ENCODE measurements at regions not wholly inside any gene's neighbourhood (a gene's known extent, or its start where the extent isn't known, plus 50 kb on each side); places are given as distances from the start of the nearest gene placed in this dataset.

DNA sequence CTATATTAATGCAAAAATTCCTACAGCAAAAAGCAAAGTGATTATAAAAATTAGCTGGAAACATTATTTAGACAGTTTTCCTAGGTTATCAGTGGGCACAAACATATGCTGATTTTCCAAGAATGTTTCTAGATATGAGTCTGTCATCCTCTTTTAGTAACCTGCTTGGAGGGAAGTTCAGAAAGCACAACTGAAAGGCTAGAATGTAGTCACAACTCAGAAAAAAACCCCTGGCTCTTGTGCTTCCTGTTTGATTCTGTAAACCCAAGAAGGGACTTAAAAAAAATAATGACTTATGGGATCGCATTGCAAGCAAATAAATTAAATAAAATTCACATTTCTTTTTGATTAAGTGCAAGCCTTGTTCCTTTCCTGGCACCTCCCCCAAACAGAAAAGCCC is 708.4 kb upstream of the EPHA7 start:
- TF ChIP-seq, protein P1, sequence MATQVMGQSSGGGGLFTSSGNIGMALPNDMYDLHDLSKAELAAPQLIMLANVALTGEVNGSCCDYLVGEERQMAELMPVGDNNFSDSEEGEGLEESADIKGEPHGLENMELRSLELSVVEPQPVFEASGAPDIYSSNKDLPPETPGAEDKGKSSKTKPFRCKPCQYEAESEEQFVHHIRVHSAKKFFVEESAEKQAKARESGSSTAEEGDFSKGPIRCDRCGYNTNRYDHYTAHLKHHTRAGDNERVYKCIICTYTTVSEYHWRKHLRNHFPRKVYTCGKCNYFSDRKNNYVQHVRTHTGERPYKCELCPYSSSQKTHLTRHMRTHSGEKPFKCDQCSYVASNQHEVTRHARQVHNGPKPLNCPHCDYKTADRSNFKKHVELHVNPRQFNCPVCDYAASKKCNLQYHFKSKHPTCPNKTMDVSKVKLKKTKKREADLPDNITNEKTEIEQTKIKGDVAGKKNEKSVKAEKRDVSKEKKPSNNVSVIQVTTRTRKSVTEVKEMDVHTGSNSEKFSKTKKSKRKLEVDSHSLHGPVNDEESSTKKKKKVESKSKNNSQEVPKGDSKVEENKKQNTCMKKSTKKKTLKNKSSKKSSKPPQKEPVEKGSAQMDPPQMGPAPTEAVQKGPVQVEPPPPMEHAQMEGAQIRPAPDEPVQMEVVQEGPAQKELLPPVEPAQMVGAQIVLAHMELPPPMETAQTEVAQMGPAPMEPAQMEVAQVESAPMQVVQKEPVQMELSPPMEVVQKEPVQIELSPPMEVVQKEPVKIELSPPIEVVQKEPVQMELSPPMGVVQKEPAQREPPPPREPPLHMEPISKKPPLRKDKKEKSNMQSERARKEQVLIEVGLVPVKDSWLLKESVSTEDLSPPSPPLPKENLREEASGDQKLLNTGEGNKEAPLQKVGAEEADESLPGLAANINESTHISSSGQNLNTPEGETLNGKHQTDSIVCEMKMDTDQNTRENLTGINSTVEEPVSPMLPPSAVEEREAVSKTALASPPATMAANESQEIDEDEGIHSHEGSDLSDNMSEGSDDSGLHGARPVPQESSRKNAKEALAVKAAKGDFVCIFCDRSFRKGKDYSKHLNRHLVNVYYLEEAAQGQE (IDR thresholded peaks at IDR 0.05; ENCODE audit: insufficient read depth in 1 of 2, low read depth in 2 of 2, low read length in 1 of 2): no peak
- TF ChIP-seq POLR2AphosphoS5 (IDR thresholded peaks at IDR 0.05; ENCODE audit: low read depth, low read length): no peak
- TF ChIP-seq, protein P2, sequence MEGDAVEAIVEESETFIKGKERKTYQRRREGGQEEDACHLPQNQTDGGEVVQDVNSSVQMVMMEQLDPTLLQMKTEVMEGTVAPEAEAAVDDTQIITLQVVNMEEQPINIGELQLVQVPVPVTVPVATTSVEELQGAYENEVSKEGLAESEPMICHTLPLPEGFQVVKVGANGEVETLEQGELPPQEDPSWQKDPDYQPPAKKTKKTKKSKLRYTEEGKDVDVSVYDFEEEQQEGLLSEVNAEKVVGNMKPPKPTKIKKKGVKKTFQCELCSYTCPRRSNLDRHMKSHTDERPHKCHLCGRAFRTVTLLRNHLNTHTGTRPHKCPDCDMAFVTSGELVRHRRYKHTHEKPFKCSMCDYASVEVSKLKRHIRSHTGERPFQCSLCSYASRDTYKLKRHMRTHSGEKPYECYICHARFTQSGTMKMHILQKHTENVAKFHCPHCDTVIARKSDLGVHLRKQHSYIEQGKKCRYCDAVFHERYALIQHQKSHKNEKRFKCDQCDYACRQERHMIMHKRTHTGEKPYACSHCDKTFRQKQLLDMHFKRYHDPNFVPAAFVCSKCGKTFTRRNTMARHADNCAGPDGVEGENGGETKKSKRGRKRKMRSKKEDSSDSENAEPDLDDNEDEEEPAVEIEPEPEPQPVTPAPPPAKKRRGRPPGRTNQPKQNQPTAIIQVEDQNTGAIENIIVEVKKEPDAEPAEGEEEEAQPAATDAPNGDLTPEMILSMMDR (IDR thresholded peaks at IDR 0.05): no peak
- no peak for TF ChIP-seq TCF7L2 (IDR thresholded peaks at IDR 0.05; ENCODE audit: low read depth, low read length)
- TF ChIP-seq SIN3A (IDR thresholded peaks at IDR 0.05; ENCODE audit: borderline replicate concordance, insufficient read depth, low read depth, low read length): no peak
- no peak overlapping the region for H3K27ac ChIP-seq (ENCODE audit: low read length)
- no peak overlapping the region for H3K4me3 ChIP-seq (ENCODE audit: low read depth in 2 of 2, low read length in 2 of 2)
- H3K9me3 ChIP-seq (ENCODE audit: control insufficient read depth, insufficient read depth, low read depth, low read length): no peaks in the 10 kb centered on the region
- H3K4me1 ChIP-seq (ENCODE audit: control insufficient read depth, insufficient read depth, low read length): peaks cover 6% of the 10 kb centered on the region; the same call in 1 of the 2 replicates
- in situ Hi-C loops (cut with HindIII; ENCODE audit: low pct_unique_long_range_greater_than_20kb, low sequenced_read_pairs) (no loop called here), intact Hi-C loops (cut with micrococcal nuclease; ENCODE audit: unreplicated experiment) (no loop called here)
- ChIA-PET POLR2A (no interaction called here), CTCF (no interaction called here)
- BruUV-seq (replicated peaks): no TSS peak
- H3K36me3 ChIP-seq (ENCODE audit: control insufficient read depth, insufficient read depth, low read length): no peaks in the 10 kb centered on the region
- H3K27me3 ChIP-seq (ENCODE audit: control insufficient read depth, insufficient read depth, low read length): no peaks in the 10 kb centered on the region
- DNase-seq (ENCODE audit: low read depth, low spot score): no peak
- ATAC-seq: no peak

DNA sequence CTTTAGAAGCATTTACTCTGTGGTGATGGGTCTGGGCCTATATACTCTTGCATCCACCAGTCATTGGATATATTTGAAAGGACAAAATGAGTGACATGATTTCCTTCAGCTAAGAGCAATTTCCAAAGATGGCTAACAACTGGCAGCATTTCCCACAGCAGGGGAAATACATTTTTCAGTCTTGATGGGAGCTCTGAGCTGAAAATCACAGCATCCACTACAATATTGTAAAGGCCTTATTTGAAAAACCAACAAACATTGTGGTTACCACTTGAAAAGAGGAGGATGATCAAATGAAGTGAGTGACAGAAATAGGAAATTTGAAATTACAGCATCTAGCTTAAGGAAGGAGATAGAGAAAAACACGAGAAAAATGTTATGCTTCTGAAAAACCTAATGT is 705.0 kb upstream of the EPHA7 start:
- BruUV-seq (replicated peaks): no TSS peak
- DNase-seq (ENCODE audit: low read depth, low spot score): no peak
- Histone ChIP-seq H3K27ac (ENCODE audit: low read length) (no peak overlapping the region), H3K4me1 (ENCODE audit: control insufficient read depth, insufficient read depth, low read length) (no peaks in the 10 kb centered on the region), H3K27me3 (ENCODE audit: control insufficient read depth, insufficient read depth, low read length) (no peaks in the 10 kb centered on the region), H3K4me3 (ENCODE audit: low read depth in 2 of 2, low read length in 2 of 2) (no peak overlapping the region), H3K9me3 (ENCODE audit: control insufficient read depth, insufficient read depth, low read depth, low read length) (no peaks in the 10 kb centered on the region), H3K36me3 (ENCODE audit: control insufficient read depth, insufficient read depth, low read length) (no peaks in the 10 kb centered on the region)
- TF ChIP-seq, protein P1 (IDR thresholded peaks at IDR 0.05; ENCODE audit: insufficient read depth in 1 of 2, low read depth in 2 of 2, low read length in 1 of 2): no peak
- TF ChIP-seq, protein P2 (IDR thresholded peaks at IDR 0.05): no peak
- TF ChIP-seq POLR2AphosphoS5 (IDR thresholded peaks at IDR 0.05; ENCODE audit: low read depth, low read length) (no peak), SIN3A (IDR thresholded peaks at IDR 0.05; ENCODE audit: borderline replicate concordance, insufficient read depth, low read depth, low read length) (no peak), TCF7L2 (IDR thresholded peaks at IDR 0.05; ENCODE audit: low read depth, low read length) (no peak)
- CTCF ChIA-PET: no interaction called here
- intact Hi-C loops (cut with micrococcal nuclease; ENCODE audit: unreplicated experiment): no loop called here
- in situ Hi-C loops (cut with HindIII; ENCODE audit: low pct_unique_long_range_greater_than_20kb, low sequenced_read_pairs): no loop called here
- POLR2A ChIA-PET: no interaction called here
- no peak for ATAC-seq
